ENCODE measurements at regions not wholly inside any gene's neighbourhood (a gene's known extent, or its start where the extent isn't known, plus 50 kb on each side); places are given as distances from the start of the nearest gene placed in this dataset.

DNA sequence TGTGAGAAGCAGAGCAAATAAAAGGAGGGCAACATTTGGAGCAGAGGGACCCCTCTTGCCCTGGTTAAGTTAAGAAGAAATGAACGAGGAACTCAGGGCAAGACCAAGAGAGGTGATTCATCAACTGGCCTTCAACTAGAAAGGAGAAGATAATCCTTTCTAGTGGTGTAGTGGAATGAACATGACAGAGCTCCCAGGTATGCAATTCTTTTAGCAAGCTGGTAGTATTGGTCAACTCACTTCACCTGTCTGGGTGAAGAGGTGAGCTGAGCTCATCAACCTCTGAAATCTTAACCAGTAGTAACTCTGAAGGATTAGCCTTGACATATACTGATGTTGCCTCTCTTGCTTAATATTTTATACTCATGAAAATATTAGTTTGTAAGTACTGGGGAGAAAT lies 1024.7 kb upstream of the GOT2 start:
- TF ChIP-seq POLR2A (IDR thresholded peaks at IDR 0.05) = no peak
- TF ChIP-seq, protein P1, sequence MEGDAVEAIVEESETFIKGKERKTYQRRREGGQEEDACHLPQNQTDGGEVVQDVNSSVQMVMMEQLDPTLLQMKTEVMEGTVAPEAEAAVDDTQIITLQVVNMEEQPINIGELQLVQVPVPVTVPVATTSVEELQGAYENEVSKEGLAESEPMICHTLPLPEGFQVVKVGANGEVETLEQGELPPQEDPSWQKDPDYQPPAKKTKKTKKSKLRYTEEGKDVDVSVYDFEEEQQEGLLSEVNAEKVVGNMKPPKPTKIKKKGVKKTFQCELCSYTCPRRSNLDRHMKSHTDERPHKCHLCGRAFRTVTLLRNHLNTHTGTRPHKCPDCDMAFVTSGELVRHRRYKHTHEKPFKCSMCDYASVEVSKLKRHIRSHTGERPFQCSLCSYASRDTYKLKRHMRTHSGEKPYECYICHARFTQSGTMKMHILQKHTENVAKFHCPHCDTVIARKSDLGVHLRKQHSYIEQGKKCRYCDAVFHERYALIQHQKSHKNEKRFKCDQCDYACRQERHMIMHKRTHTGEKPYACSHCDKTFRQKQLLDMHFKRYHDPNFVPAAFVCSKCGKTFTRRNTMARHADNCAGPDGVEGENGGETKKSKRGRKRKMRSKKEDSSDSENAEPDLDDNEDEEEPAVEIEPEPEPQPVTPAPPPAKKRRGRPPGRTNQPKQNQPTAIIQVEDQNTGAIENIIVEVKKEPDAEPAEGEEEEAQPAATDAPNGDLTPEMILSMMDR (IDR thresholded peaks at IDR 0.05) = no peak
